Gastrocnemius medialis (tissue), 4 donors: ENCODE measurements at regions not wholly inside any gene's neighbourhood (a gene's known extent, or its start where the extent isn't known, plus 50 kb on each side); places are given as distances from the start of the nearest gene placed in this dataset.

ENCODE experiments used
- CTCF ChIP-seq, 5 experiments: fragments of 450-650 bp in 3 of 5; fragments of 200-600 bp in 2 of 5; sonication (generic) in 2 of 5; IDR thresholded peaks in 4 of 5; conservative IDR thresholded peaks in 1 of 5; 1 replicate in 4 of 5; 2 replicates in 1 of 5; pipeline ENCODE4 v1.5.1; 2016 to 2019; ENCODE audit warnings: antibody characterized with exemption in 5 of 5, mild to moderate bottlenecking in 3 of 5, moderate library complexity in 3 of 5
- POLR2A ChIP-seq, 2 donors: fragments of 450-650 bp; IDR thresholded peaks; one replicate each; pipeline ENCODE4 v1.6.1; 2017; ENCODE audit warnings: antibody characterized with exemption in 2 of 2, mild to moderate bottlenecking in 2 of 2, moderate library complexity in 2 of 2

GRCh38 chr3:110588906-110589305 is 482.7 kb upstream of the NECTIN3 start:
- TF ChIP-seq POLR2A (IDR thresholded peaks at IDR 0.05) (no peak), CTCF (IDR thresholded peaks at IDR 0.05 in 4 of 5, conservative IDR thresholded peaks at IDR 0.05 in 1 of 5) (no peak)
